ENCODE measurements at regions not wholly inside any gene's neighbourhood (a gene's known extent, or its start where the extent isn't known, plus 50 kb on each side); places are given as distances from the start of the nearest gene placed in this dataset.

GRCh38 chr2:193985272-193985671 is 1671.8 kb upstream of the SLC39A10 start:
- TF ChIP-seq POLR2A (IDR thresholded peaks at IDR 0.05) (no peak), EP300 (IDR thresholded peaks at IDR 0.05) (no peak)
- TF ChIP-seq, protein P1, sequence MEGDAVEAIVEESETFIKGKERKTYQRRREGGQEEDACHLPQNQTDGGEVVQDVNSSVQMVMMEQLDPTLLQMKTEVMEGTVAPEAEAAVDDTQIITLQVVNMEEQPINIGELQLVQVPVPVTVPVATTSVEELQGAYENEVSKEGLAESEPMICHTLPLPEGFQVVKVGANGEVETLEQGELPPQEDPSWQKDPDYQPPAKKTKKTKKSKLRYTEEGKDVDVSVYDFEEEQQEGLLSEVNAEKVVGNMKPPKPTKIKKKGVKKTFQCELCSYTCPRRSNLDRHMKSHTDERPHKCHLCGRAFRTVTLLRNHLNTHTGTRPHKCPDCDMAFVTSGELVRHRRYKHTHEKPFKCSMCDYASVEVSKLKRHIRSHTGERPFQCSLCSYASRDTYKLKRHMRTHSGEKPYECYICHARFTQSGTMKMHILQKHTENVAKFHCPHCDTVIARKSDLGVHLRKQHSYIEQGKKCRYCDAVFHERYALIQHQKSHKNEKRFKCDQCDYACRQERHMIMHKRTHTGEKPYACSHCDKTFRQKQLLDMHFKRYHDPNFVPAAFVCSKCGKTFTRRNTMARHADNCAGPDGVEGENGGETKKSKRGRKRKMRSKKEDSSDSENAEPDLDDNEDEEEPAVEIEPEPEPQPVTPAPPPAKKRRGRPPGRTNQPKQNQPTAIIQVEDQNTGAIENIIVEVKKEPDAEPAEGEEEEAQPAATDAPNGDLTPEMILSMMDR (IDR thresholded peaks at IDR 0.05) = no peak

Measured in stomach (tissue), 4 donors.